HEK293 (cell line): ENCODE measurements at regions not wholly inside any gene's neighbourhood (a gene's known extent, or its start where the extent isn't known, plus 50 kb on each side); places are given as distances from the start of the nearest gene placed in this dataset.

Experiments
- KLF9 ChIP-seq: fragments of 450-650 bp; formaldehyde crosslinking; IDR thresholded peaks from 2 replicates; pipeline ENCODE4 v1.5.1; 2016; ENCODE audit warnings: missing biosample characterization, missing genetic modification characterization, low read depth
- SALL2 ChIP-seq: fragments of 450-650 bp; formaldehyde crosslinking; IDR thresholded peaks from 2 replicates; pipeline ENCODE4 v1.5.0; 2017; ENCODE audit warnings: missing biosample characterization, mild to moderate bottlenecking, missing genetic modification characterization, borderline replicate concordance
- YY2 ChIP-seq: fragments of 450-650 bp; formaldehyde crosslinking; IDR thresholded peaks from 2 replicates; pipeline ENCODE4 v1.5.1; 2016; ENCODE audit warnings: missing biosample characterization, missing genetic modification characterization
- ZBTB48 ChIP-seq: fragments of 450-650 bp; formaldehyde crosslinking; IDR thresholded peaks from 2 replicates; pipeline ENCODE4 v1.5.1; 2016; ENCODE audit warnings: missing biosample characterization, missing genetic modification characterization
- ZNF501 ChIP-seq: fragments of 450-650 bp; formaldehyde crosslinking; IDR thresholded peaks from 2 replicates; pipeline ENCODE4 v1.5.1; 2016; ENCODE audit warnings: missing biosample characterization, missing genetic modification characterization
- ZNF561 ChIP-seq: fragments of 450-650 bp; IDR thresholded peaks from 2 replicates; pipeline ENCODE4 v1.5.1; 2018; ENCODE audit warnings: missing biosample characterization, missing genetic modification characterization, borderline replicate concordance
- TF ChIP-seq, protein P1 (sequence below): fragments of 450-650 bp; formaldehyde crosslinking; IDR thresholded peaks from 2 replicates; pipeline ENCODE4 v1.5.1; 2016; ENCODE audit warnings: missing biosample characterization, missing genetic modification characterization
- TF ChIP-seq, protein P2 (sequence below): fragments of 450-650 bp; formaldehyde crosslinking; IDR thresholded peaks from 2 replicates; pipeline ENCODE4 v1.5.1; 2016; ENCODE audit warnings: missing biosample characterization, missing genetic modification characterization
- TF ChIP-seq, protein P3 (sequence below): fragments of 450-650 bp; formaldehyde crosslinking; IDR thresholded peaks from 2 replicates; pipeline ENCODE4 v1.5.1; 2017; ENCODE audit warnings: missing biosample characterization, mild to moderate bottlenecking, missing genetic modification characterization, moderate library complexity
- TF ChIP-seq, protein P4 (sequence below): fragments of 450-650 bp; formaldehyde crosslinking; IDR thresholded peaks from 2 replicates; pipeline ENCODE4 v1.5.1; 2016; ENCODE audit warnings: missing biosample characterization, missing genetic modification characterization
- TF ChIP-seq, protein P5 (sequence below): fragments of 450-650 bp; formaldehyde crosslinking; IDR thresholded peaks from 2 replicates; pipeline ENCODE4 v1.5.1; 2016; ENCODE audit warnings: missing biosample characterization, missing genetic modification characterization
- TF ChIP-seq, protein P6 (sequence below): fragments of 450-650 bp; formaldehyde crosslinking; IDR thresholded peaks from 2 replicates; pipeline ENCODE4 v1.5.1; 2017; ENCODE audit warnings: missing biosample characterization, missing genetic modification characterization

DNA sequence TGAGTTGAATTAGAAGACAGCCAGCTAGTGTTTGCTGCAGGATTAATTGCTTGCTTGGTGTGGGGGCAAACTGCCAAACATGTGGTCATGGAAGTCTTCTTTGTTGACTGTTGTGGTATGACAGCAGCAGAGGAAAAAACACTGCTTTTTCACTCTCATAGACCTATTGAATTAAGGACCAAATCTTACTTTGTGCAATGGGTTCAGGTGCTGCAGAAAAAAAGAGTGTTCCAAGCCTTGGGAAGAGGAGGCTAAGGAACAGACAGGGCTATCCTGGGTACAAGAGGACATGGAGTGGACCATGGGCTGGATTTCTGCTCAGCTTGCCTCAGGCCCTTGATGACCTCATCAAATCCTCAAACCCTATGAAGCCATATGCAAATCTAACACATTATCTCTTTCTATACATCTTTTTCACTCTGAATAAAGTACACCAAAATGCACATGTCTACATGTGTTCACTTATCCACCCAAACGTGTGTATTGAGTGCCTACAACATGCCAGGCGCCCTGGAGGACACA is 61.5 kb downstream of the SIPA1L2 start:
- TF ChIP-seq, protein P1, sequence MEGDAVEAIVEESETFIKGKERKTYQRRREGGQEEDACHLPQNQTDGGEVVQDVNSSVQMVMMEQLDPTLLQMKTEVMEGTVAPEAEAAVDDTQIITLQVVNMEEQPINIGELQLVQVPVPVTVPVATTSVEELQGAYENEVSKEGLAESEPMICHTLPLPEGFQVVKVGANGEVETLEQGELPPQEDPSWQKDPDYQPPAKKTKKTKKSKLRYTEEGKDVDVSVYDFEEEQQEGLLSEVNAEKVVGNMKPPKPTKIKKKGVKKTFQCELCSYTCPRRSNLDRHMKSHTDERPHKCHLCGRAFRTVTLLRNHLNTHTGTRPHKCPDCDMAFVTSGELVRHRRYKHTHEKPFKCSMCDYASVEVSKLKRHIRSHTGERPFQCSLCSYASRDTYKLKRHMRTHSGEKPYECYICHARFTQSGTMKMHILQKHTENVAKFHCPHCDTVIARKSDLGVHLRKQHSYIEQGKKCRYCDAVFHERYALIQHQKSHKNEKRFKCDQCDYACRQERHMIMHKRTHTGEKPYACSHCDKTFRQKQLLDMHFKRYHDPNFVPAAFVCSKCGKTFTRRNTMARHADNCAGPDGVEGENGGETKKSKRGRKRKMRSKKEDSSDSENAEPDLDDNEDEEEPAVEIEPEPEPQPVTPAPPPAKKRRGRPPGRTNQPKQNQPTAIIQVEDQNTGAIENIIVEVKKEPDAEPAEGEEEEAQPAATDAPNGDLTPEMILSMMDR (tag by site-specific recombination) = no peak
- TF ChIP-seq ZNF561 (tag by site-specific recombination) (no peak), KLF9 (tag by site-specific recombination) (no peak), ZNF501 (tag by site-specific recombination) (no peak), ZBTB48 (tag by site-specific recombination) (no peak), SALL2 (tag by site-specific recombination) (no peak), YY2 (no peak)
- TF ChIP-seq, protein P2, sequence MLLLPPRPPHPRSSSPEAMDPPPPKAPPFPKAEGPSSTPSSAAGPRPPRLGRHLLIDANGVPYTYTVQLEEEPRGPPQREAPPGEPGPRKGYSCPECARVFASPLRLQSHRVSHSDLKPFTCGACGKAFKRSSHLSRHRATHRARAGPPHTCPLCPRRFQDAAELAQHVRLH = no peak
- TF ChIP-seq, protein P3, sequence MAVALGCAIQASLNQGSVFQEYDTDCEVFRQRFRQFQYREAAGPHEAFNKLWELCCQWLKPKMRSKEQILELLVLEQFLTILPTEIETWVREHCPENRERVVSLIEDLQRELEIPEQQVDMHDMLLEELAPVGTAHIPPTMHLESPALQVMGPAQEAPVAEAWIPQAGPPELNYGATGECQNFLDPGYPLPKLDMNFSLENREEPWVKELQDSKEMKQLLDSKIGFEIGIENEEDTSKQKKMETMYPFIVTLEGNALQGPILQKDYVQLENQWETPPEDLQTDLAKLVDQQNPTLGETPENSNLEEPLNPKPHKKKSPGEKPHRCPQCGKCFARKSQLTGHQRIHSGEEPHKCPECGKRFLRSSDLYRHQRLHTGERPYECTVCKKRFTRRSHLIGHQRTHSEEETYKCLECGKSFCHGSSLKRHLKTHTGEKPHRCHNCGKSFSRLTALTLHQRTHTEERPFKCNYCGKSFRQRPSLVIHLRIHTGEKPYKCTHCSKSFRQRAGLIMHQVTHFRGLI (tag by site-specific recombination) = no peak
- TF ChIP-seq, protein P4, sequence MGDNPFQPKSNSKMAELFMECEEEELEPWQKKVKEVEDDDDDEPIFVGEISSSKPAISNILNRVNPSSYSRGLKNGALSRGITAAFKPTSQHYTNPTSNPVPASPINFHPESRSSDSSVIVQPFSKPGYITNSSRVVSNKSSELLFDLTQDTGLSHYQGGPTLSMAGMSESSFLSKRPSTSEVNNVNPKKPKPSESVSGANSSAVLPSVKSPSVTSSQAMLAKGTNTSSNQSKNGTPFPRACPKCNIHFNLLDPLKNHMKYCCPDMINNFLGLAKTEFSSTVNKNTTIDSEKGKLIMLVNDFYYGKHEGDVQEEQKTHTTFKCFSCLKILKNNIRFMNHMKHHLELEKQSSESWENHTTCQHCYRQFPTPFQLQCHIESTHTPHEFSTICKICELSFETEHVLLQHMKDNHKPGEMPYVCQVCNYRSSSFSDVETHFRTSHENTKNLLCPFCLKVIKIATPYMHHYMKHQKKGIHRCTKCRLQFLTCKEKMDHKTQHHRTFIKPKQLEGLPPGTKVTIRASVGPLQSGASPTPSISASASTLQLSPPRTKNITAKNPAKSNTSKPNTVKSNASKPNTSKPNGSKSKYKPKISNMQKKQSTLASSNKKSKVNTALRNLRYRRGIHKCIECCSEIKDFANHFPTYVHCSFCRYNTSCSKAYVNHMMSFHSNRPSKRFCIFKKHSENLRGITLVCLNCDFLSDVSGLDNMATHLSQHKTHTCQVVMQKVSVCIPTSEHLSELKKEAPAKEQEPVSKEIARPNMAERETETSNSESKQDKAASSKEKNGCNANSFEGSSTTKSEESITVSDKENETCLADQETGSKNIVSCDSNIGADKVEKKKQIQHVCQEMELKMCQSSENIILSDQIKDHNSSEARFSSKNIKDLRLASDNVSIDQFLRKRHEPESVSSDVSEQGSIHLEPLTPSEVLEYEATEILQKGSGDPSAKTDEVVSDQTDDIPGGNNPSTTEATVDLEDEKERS = no peak
- TF ChIP-seq, protein P5, sequence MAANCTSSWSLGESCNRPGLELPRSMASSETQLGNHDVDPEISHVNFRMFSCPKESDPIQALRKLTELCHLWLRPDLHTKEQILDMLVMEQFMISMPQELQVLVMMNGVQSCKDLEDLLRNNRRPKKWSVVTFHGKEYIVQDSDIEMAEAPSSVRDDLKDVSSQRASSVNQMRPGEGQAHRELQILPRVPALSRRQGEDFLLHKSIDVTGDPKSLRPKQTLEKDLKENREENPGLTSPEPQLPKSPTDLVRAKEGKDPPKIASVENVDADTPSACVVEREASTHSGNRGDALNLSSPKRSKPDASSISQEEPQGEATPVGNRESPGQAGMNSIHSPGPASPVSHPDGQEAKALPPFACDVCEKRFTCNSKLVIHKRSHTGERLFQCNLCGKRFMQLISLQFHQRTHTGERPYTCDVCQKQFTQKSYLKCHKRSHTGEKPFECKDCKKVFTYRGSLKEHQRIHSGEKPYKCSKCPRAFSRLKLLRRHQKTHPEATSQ = no peak
- TF ChIP-seq, protein P6, sequence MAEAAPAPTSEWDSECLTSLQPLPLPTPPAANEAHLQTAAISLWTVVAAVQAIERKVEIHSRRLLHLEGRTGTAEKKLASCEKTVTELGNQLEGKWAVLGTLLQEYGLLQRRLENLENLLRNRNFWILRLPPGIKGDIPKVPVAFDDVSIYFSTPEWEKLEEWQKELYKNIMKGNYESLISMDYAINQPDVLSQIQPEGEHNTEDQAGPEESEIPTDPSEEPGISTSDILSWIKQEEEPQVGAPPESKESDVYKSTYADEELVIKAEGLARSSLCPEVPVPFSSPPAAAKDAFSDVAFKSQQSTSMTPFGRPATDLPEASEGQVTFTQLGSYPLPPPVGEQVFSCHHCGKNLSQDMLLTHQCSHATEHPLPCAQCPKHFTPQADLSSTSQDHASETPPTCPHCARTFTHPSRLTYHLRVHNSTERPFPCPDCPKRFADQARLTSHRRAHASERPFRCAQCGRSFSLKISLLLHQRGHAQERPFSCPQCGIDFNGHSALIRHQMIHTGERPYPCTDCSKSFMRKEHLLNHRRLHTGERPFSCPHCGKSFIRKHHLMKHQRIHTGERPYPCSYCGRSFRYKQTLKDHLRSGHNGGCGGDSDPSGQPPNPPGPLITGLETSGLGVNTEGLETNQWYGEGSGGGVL = no peak
